ENCODE measurements at regions not wholly inside any gene's neighbourhood (a gene's known extent, or its start where the extent isn't known, plus 50 kb on each side); places are given as distances from the start of the nearest gene placed in this dataset.

- DNase-seq: no peak
- in situ Hi-C loops (cut with HindIII; ENCODE audit: low pct_ligation_motif_present, low pct_unique_long_range_greater_than_20kb, low sequenced_read_pairs): no loop called here
These were observed 2062.0 kb downstream of the ARAP2 start for GRCh38 chr4:34182306-34182705.

- DNase-seq: no peak
- in situ Hi-C loops (cut with HindIII; ENCODE audit: low pct_ligation_motif_present, low pct_unique_long_range_greater_than_20kb, low sequenced_read_pairs): no loop called here
These were observed 2060.4 kb downstream of the ARAP2 start for GRCh38 chr4:34183926-34184325.

- in situ Hi-C loops (cut with HindIII; ENCODE audit: low pct_ligation_motif_present, low pct_unique_long_range_greater_than_20kb, low sequenced_read_pairs): no loop called here
- no peak for DNase-seq
These were observed 2057.3 kb downstream of the ARAP2 start for GRCh38 chr4:34187056-34187455.

DNA sequence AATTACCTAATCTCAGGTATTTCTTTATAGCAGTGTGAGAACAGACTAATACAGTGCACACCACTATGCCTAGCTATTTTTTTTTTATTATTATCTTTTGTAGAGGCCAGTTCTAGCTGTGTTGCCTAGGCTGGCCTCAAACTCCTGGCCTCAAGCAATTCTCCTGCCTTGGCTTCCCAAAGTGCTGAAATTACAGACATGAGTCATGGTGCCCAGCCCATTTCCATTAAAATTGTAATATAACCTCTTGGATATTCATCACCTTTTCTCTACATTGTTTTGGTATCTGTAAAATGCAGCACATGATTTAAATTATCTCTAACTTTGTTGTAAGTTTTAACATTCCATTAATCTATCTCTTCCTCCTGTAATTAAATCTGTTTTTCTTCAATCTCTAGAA is 2052.9 kb downstream of the ARAP2 start:
- no peak for DNase-seq
- in situ Hi-C loops (cut with HindIII; ENCODE audit: low pct_ligation_motif_present, low pct_unique_long_range_greater_than_20kb, low sequenced_read_pairs): no loop called here

DNA sequence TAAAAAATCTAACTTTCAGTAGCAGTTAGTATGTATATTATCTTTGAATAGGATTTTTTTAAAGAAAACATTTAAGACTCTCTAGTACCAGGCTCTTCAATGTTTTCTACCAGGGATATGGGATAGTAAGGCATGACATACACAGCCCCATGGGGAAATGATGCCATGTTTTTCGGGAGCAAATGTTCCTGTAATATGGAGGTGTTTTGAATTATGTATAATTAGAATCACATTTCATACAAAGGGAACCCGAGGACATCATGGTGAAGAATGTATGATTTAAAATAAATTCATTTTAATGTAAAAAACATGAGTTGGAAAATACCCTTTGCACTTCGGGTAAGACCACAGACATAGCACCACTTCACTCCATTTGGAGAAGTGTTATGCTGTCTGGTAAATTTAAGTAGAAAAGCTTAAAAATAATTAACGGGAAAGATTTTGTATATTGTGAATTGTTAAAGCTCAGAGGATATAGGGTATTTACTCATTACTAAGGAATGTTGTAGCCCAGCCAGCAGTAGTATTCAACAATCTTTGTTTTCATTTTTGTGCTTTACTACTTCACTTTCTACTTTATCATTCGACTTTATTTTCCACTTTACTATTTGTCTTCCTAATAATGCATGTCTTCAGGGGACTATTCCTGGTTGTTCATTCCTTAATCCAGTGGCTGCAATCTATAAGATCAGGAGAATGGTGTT is 2050.7 kb downstream of the ARAP2 start:
- no peak for DNase-seq
- in situ Hi-C loops (cut with HindIII; ENCODE audit: low pct_ligation_motif_present, low pct_unique_long_range_greater_than_20kb, low sequenced_read_pairs): no loop called here

- no peak for DNase-seq
- in situ Hi-C loops (cut with HindIII; ENCODE audit: low pct_ligation_motif_present, low pct_unique_long_range_greater_than_20kb, low sequenced_read_pairs): no loop called here
These were observed 2049.7 kb downstream of the ARAP2 start for GRCh38 chr4:34194585-34194984.

GRCh38 chr4:34196375-34196774 is 2047.9 kb downstream of the ARAP2 start:
- DNase-seq: no peak
- in situ Hi-C loops (cut with HindIII; ENCODE audit: low pct_ligation_motif_present, low pct_unique_long_range_greater_than_20kb, low sequenced_read_pairs): no loop called here

- no peak for DNase-seq
- in situ Hi-C loops (cut with HindIII; ENCODE audit: low pct_ligation_motif_present, low pct_unique_long_range_greater_than_20kb, low sequenced_read_pairs): no loop called here
These were observed 2045.3 kb downstream of the ARAP2 start for GRCh38 chr4:34198966-34199365.

GRCh38 chr4:34200535-34200934 is 2043.8 kb downstream of the ARAP2 start:
- in situ Hi-C loops (cut with HindIII; ENCODE audit: low pct_ligation_motif_present, low pct_unique_long_range_greater_than_20kb, low sequenced_read_pairs): no loop called here
- no peak for DNase-seq

GRCh38 chr4:34202154-34202553 is 2042.2 kb downstream of the ARAP2 start:
- no peak for DNase-seq
- in situ Hi-C loops (cut with HindIII; ENCODE audit: low pct_ligation_motif_present, low pct_unique_long_range_greater_than_20kb, low sequenced_read_pairs): no loop called here

GRCh38 chr4:34220601-34221000 is 2023.7 kb downstream of the ARAP2 start:
- DNase-seq: no peak
- in situ Hi-C loops (cut with HindIII; ENCODE audit: low pct_ligation_motif_present, low pct_unique_long_range_greater_than_20kb, low sequenced_read_pairs): no loop called here

- DNase-seq: no peak
- in situ Hi-C loops (cut with HindIII; ENCODE audit: low pct_ligation_motif_present, low pct_unique_long_range_greater_than_20kb, low sequenced_read_pairs): no loop called here
These were observed 2022.3 kb downstream of the ARAP2 start for GRCh38 chr4:34221986-34222385.

- in situ Hi-C loops (cut with HindIII; ENCODE audit: low pct_ligation_motif_present, low pct_unique_long_range_greater_than_20kb, low sequenced_read_pairs): no loop called here
- DNase-seq: no peak
These were observed 2008.2 kb downstream of the ARAP2 start for GRCh38 chr4:34236118-34236517.

DNA sequence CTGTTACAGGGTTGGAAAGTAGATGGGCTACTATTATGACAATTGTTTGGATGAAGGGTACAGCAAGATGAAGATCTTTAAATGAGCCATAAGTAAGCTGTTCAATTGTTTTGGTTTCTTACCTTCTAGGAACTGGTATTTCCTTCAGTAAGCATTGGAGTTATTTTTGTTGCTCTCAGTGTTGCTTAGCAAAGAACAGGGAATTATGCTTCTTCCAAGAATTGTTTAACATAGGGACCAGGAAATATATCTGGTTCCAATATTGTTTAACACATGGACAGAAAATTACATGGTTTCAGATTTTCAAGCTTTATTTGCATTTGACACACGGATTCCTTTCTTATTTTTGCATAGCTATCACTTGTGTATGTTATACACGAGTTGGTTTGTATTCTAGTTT is 1999.0 kb downstream of the ARAP2 start:
- no peak for DNase-seq
- in situ Hi-C loops (cut with HindIII; ENCODE audit: low pct_ligation_motif_present, low pct_unique_long_range_greater_than_20kb, low sequenced_read_pairs): no loop called here

DNA sequence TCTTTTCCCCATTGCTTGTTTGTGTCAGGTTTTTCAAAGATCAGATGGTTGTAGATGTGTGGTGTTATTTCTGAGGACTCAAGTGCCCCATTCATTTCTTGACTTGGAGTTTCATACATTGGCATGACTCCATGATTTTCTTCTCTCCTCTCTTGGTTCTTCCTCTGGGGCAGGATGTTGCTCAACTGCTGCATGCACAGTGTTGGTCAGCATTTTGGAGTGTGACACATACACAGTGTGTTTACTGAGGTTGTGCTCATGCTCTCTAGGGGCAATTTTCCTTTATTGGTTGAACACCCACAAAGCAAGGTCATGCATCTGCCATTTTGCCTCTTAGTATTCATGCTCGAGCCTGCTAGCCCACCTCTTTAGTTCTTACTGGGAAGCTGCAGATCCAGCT is 1993.8 kb downstream of the ARAP2 start:
- DNase-seq: no peak
- in situ Hi-C loops (cut with HindIII; ENCODE audit: low pct_ligation_motif_present, low pct_unique_long_range_greater_than_20kb, low sequenced_read_pairs): no loop called here

DNA sequence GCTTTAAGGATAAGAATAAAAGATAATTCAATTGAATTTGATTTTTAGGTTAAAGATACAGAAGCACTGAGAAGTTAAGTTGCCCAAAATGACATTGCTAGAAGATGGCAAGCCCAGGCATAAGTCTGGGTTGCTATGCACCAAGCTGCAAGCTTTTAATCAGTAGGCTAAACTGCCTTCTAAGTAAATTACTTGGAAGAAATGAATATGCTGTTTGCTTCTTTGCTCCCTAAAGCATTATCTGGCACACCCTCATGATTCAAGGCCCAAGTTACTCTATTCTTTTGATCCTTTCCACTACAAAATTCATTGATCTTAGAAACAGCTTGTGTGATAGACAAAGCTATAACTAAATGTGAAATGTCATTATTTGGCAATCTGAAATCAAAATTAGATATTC is 1991.1 kb downstream of the ARAP2 start:
- in situ Hi-C loops (cut with HindIII; ENCODE audit: low pct_ligation_motif_present, low pct_unique_long_range_greater_than_20kb, low sequenced_read_pairs): no loop called here
- no peak for DNase-seq

DNA sequence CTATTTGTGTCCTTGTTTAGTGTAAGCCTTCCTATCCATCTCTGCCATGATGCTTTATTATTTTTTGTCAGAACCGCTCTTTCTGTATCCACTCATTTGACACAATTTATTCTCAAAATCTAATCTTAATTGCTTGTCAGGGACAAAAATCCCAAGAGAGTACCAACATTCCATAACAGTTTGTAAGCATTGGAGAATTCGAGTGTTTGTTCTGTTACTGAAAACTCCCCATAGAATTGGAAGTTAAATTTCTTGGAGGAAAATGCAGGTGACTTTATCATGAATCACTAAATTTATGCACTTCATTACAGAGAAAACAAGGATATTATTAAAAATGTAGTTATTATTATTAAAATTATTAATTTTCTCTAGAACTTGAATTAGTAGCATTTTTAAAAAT is 1986.1 kb downstream of the ARAP2 start:
- no peak for DNase-seq
- in situ Hi-C loops (cut with HindIII; ENCODE audit: low pct_ligation_motif_present, low pct_unique_long_range_greater_than_20kb, low sequenced_read_pairs): no loop called here

GRCh38 chr4:34261799-34262314 is 1982.5 kb downstream of the ARAP2 start:
- in situ Hi-C loops (cut with HindIII; ENCODE audit: low pct_ligation_motif_present, low pct_unique_long_range_greater_than_20kb, low sequenced_read_pairs): no loop called here
- no peak for DNase-seq

DNA sequence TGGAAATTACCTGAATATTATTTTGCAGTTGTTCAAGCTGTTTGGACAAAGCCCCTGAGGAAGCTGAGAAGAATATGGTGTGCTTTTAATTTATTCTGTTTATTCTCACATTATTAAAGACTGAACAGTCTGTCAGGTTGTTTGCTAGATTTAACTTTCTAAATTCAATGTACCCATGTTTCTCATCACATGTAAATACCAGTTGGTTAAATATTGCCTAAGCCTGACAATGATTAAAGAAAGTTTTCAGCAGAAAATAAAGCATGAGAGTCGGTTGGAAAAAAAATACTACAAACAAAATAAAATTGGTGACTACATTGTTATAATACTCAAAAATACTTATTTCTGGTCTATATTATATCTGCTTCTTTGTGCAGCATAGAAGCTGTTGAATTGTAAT is 1974.7 kb downstream of the ARAP2 start:
- in situ Hi-C loops (cut with HindIII; ENCODE audit: low pct_ligation_motif_present, low pct_unique_long_range_greater_than_20kb, low sequenced_read_pairs): no loop called here
- no peak for DNase-seq

DNA sequence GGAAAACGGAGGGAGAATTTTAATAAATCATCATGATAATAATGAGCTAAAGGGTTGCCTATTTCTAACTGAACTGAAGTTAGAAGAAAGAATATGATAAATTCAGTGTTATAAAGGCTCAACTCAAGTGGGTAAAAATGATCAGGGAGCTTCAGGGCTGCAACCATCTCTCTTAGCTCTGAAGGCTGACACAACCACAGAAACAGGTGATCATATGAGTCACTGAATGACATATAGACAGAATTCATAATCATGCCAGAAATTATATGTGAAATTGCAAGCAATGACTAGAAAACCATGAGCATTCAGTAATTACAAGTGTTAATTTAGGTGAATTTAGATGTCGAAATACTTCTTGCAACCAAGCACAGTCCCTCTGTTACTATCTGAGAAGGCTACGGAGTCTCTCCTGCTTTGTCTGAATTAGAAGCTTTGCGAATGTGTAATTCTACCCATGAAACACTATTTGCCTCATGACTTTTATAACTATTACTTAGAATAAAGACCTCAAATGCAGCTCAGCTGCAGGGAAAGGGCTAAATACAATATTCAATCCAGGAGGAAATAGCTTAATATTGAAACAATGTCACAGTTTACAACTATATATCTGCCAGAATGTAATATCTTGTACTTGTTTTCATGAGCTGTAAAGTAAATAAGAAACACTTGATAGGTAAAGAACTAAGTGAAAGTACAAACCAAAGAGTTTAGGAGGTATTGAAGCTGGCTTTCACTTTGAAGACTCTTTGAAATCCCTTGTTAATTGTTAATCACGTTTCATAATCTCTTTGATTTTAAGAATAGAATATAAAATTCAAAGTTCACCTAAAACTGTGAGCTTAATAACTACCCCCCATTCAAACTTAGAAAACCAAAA is 1972.6 kb downstream of the ARAP2 start:
- in situ Hi-C loops (cut with HindIII; ENCODE audit: low pct_ligation_motif_present, low pct_unique_long_range_greater_than_20kb, low sequenced_read_pairs): no loop called here
- no peak for DNase-seq
